B cell (primary cell): ENCODE measurements at regions not wholly inside any gene's neighbourhood (a gene's known extent, or its start where the extent isn't known, plus 50 kb on each side); places are given as distances from the start of the nearest gene placed in this dataset.

Source experiments
- EZH2 ChIP-seq: IDR thresholded peaks from 2 replicates; pipeline ENCODE4 v1.6.1; 2012; ENCODE audit warnings: borderline replicate concordance, low read depth, mild to moderate bottlenecking, moderate library complexity, low read length; ENCODE audit not compliant: insufficient read depth, poor library complexity, severe bottlenecking
- TF ChIP-seq, protein P1 (sequence below): fragments of 200-600 bp; IDR thresholded peaks from one replicate; pipeline ENCODE4 v1.8.0; 2022; ENCODE audit warnings: antibody characterized with exemption, mild to moderate bottlenecking

DNA sequence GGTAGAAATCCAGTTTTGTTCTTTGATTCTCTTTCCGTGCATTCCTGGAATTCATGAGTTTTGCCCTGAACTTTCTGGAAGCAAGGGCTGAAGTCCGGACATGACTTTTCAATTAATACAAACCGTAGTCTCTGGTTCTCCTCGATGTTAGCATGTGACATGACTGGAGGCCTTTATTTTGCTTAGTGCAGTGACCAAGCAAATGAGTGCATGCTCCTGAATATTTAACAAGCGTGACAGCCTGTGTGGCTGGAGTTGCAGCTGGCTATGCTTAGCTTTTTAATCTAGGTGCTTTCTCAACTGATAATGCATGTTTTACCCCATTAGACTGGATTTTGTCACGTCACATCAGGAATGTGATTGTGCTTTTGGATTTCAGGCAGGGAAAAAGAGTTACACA, 302.1 kb downstream of the MAP2K6 start:
- TF ChIP-seq, protein P1, sequence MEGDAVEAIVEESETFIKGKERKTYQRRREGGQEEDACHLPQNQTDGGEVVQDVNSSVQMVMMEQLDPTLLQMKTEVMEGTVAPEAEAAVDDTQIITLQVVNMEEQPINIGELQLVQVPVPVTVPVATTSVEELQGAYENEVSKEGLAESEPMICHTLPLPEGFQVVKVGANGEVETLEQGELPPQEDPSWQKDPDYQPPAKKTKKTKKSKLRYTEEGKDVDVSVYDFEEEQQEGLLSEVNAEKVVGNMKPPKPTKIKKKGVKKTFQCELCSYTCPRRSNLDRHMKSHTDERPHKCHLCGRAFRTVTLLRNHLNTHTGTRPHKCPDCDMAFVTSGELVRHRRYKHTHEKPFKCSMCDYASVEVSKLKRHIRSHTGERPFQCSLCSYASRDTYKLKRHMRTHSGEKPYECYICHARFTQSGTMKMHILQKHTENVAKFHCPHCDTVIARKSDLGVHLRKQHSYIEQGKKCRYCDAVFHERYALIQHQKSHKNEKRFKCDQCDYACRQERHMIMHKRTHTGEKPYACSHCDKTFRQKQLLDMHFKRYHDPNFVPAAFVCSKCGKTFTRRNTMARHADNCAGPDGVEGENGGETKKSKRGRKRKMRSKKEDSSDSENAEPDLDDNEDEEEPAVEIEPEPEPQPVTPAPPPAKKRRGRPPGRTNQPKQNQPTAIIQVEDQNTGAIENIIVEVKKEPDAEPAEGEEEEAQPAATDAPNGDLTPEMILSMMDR = no peak
- no peak for TF ChIP-seq EZH2
